ENCODE measurements at regions not wholly inside any gene's neighbourhood (a gene's known extent, or its start where the extent isn't known, plus 50 kb on each side); places are given as distances from the start of the nearest gene placed in this dataset.

DNA sequence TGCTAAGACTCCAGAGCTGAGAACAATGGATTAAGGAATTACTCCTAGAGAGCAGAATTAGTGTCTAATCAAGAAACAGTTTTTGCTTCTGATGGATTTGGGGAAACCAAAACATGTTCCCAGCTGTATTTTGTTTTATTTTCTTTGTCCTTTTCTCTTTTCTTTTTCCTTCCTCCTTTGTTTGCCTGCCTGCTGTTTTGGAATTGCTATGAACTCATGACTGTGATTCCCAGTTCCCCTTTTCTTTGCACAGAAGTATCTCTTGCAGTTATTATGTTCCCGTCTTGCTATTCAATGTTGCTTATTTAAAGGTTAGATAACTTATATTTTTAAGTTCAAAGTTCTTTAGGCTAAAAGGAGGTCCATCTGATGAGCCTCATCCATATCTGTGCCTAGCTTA lies 77.0 kb upstream of the GBE1 start:
- TF ChIP-seq, protein P1, sequence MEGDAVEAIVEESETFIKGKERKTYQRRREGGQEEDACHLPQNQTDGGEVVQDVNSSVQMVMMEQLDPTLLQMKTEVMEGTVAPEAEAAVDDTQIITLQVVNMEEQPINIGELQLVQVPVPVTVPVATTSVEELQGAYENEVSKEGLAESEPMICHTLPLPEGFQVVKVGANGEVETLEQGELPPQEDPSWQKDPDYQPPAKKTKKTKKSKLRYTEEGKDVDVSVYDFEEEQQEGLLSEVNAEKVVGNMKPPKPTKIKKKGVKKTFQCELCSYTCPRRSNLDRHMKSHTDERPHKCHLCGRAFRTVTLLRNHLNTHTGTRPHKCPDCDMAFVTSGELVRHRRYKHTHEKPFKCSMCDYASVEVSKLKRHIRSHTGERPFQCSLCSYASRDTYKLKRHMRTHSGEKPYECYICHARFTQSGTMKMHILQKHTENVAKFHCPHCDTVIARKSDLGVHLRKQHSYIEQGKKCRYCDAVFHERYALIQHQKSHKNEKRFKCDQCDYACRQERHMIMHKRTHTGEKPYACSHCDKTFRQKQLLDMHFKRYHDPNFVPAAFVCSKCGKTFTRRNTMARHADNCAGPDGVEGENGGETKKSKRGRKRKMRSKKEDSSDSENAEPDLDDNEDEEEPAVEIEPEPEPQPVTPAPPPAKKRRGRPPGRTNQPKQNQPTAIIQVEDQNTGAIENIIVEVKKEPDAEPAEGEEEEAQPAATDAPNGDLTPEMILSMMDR (IDR thresholded peaks at IDR 0.05) = no peak
- no peak for TF ChIP-seq POLR2A (IDR thresholded peaks at IDR 0.05)

Measured in heart left ventricle (tissue), 13 donors.